WTC11 (cell line): ENCODE measurements at regions not wholly inside any gene's neighbourhood (a gene's known extent, or its start where the extent isn't known, plus 50 kb on each side); places are given as distances from the start of the nearest gene placed in this dataset.

Source experiments
- NR2C2 ChIP-seq: sonication (generic); formaldehyde crosslinking; IDR thresholded peaks from 2 replicates; pipeline ENCODE4 v1.8.0; 2022; ENCODE audit warnings: mild to moderate bottlenecking, missing genetic modification reagents
- TF ChIP-seq, protein P1 (sequence below): fragments of 200-600 bp; IDR thresholded peaks from 2 replicates; pipeline ENCODE4 v1.8.0; 2022; ENCODE audit warnings: antibody characterized with exemption
- TF ChIP-seq, protein P2 (sequence below): sonication (generic); formaldehyde crosslinking; IDR thresholded peaks from 2 replicates; pipeline ENCODE4 v1.8.1; 2023; ENCODE audit warnings: mild to moderate bottlenecking, missing genetic modification reagents, moderate library complexity

DNA sequence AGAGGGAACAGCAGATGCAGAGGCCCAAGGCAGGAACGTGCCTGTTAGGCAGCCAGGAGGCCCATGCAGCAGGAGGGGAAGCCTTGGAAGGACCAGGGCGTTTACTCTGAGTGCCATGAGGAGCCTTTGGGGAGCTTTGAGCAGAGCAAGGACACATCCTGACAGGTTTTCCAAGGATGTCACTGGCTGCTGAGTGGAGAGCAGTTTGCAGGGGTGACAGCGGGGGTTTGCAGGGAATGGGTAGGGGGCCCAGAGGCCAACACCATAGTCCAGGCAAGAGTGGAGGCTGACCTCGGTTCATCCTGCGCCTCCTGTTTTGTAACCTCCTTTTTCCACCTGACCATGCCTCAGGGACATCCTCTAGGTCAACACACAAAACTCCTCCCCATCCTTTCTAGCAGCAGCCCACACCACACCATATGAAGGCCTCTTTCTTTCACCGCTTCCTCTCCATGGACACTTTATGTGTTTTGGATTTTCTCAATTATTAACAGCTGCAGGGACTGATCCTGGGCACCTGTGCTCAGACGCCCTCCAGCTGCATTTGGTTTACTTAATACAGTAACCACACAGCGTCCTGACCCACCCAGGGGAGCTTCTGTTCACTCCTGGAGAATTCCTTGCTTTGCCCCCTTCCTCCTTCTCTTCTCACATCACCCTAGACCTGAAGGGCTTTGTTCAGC is 528.5 kb downstream of the MATN1 start:
- TF ChIP-seq NR2C2 (CRISPR knock-in tag): no peak
- TF ChIP-seq, protein P1, sequence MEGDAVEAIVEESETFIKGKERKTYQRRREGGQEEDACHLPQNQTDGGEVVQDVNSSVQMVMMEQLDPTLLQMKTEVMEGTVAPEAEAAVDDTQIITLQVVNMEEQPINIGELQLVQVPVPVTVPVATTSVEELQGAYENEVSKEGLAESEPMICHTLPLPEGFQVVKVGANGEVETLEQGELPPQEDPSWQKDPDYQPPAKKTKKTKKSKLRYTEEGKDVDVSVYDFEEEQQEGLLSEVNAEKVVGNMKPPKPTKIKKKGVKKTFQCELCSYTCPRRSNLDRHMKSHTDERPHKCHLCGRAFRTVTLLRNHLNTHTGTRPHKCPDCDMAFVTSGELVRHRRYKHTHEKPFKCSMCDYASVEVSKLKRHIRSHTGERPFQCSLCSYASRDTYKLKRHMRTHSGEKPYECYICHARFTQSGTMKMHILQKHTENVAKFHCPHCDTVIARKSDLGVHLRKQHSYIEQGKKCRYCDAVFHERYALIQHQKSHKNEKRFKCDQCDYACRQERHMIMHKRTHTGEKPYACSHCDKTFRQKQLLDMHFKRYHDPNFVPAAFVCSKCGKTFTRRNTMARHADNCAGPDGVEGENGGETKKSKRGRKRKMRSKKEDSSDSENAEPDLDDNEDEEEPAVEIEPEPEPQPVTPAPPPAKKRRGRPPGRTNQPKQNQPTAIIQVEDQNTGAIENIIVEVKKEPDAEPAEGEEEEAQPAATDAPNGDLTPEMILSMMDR: no peak
- TF ChIP-seq, protein P2, sequence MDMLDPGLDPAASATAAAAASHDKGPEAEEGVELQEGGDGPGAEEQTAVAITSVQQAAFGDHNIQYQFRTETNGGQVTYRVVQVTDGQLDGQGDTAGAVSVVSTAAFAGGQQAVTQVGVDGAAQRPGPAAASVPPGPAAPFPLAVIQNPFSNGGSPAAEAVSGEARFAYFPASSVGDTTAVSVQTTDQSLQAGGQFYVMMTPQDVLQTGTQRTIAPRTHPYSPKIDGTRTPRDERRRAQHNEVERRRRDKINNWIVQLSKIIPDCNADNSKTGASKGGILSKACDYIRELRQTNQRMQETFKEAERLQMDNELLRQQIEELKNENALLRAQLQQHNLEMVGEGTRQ (CRISPR knock-in tag): no peak
